ENCODE measurements at regions not wholly inside any gene's neighbourhood (a gene's known extent, or its start where the extent isn't known, plus 50 kb on each side); places are given as distances from the start of the nearest gene placed in this dataset.

- TF ChIP-seq, protein P1, sequence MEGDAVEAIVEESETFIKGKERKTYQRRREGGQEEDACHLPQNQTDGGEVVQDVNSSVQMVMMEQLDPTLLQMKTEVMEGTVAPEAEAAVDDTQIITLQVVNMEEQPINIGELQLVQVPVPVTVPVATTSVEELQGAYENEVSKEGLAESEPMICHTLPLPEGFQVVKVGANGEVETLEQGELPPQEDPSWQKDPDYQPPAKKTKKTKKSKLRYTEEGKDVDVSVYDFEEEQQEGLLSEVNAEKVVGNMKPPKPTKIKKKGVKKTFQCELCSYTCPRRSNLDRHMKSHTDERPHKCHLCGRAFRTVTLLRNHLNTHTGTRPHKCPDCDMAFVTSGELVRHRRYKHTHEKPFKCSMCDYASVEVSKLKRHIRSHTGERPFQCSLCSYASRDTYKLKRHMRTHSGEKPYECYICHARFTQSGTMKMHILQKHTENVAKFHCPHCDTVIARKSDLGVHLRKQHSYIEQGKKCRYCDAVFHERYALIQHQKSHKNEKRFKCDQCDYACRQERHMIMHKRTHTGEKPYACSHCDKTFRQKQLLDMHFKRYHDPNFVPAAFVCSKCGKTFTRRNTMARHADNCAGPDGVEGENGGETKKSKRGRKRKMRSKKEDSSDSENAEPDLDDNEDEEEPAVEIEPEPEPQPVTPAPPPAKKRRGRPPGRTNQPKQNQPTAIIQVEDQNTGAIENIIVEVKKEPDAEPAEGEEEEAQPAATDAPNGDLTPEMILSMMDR (IDR thresholded peaks at IDR 0.05; ENCODE audit: borderline replicate concordance, control extremely low read depth, extremely low read depth, insufficient read depth, missing control alignments), result no peak
- no peak for DNase-seq (ENCODE audit: low spot score)
- in situ Hi-C loops (cut with MboI; ENCODE audit: low sequenced_read_pairs, unreplicated experiment), result no loop called here
Measured at GRCh38 chr3:23105048-23105447, 98.1 kb upstream of the UBE2E2 start.

- in situ Hi-C loops (cut with MboI; ENCODE audit: low sequenced_read_pairs, unreplicated experiment), result no loop called here
- DNase-seq (ENCODE audit: low spot score), result no peak
- TF ChIP-seq, protein P1 (IDR thresholded peaks at IDR 0.05; ENCODE audit: borderline replicate concordance, control extremely low read depth, extremely low read depth, insufficient read depth, missing control alignments), result no peak
Measured at GRCh38 chr3:23106666-23107065, 96.5 kb upstream of the UBE2E2 start.

- TF ChIP-seq, protein P1 (IDR thresholded peaks at IDR 0.05; ENCODE audit: borderline replicate concordance, control extremely low read depth, extremely low read depth, insufficient read depth, missing control alignments), result no peak
- in situ Hi-C loops (cut with MboI; ENCODE audit: low sequenced_read_pairs, unreplicated experiment), result no loop called here
- DNase-seq (ENCODE audit: low spot score), result no peak
Measured at GRCh38 chr3:23107221-23107620, 95.9 kb upstream of the UBE2E2 start.

DNA sequence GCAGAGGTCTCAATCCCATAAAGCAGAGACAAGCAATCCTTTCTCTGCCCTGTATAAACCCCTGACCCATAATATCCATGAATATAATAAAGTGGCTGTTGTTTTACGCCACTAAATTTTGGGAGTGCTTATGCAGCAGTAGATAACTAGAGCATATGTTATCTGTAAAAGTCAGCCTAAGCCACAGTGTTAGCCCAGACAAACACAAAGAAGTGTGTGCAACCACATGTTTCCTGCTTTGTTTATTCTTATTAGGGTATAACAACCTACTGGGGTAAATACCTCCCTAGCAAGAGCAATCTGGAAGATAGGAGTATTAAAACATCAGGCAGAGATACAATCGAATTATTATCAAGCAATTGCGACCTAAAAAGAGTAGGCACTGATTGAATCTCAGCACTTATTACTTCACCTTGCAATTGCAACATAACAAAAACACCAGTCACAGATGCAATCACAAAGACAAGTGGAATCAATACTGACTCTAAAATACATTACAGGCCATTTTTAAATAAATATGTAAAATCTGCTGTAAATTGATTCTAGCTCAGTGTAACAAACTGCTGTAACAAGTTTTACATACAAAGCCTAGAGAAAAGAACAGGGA, 94.6 kb upstream of the UBE2E2 start:
- TF ChIP-seq, protein P1 (IDR thresholded peaks at IDR 0.05; ENCODE audit: borderline replicate concordance, control extremely low read depth, extremely low read depth, insufficient read depth, missing control alignments), result no peak
- in situ Hi-C loops (cut with MboI; ENCODE audit: low sequenced_read_pairs, unreplicated experiment), result no loop called here
- no peak for DNase-seq (ENCODE audit: low spot score)

GRCh38 chr3:23111286-23111685, 91.8 kb upstream of the UBE2E2 start:
- TF ChIP-seq, protein P1 (IDR thresholded peaks at IDR 0.05; ENCODE audit: borderline replicate concordance, control extremely low read depth, extremely low read depth, insufficient read depth, missing control alignments), result no peak
- in situ Hi-C loops (cut with MboI; ENCODE audit: low sequenced_read_pairs, unreplicated experiment), result no loop called here
- DNase-seq (ENCODE audit: low spot score), result no peak

- no peak for DNase-seq (ENCODE audit: low spot score)
- in situ Hi-C loops (cut with MboI; ENCODE audit: low sequenced_read_pairs, unreplicated experiment), result no loop called here
- TF ChIP-seq, protein P1 (IDR thresholded peaks at IDR 0.05; ENCODE audit: borderline replicate concordance, control extremely low read depth, extremely low read depth, insufficient read depth, missing control alignments), result no peak
Measured at GRCh38 chr3:23111797-23112196, 91.3 kb upstream of the UBE2E2 start.

Measured in GM13976 (cell line).